Medulla oblongata (tissue), 1 donor: ENCODE measurements at regions not wholly inside any gene's neighbourhood (a gene's known extent, or its start where the extent isn't known, plus 50 kb on each side); places are given as distances from the start of the nearest gene placed in this dataset.

ENCODE experiments used
- DNase-seq: peaks from one replicate; pipeline ENCODE4 v3.0.0-alpha.2; 2015; ENCODE audit errors: extremely low spot score

GRCh38 chr7:88700725-88701124 is 58.8 kb upstream of the ZNF804B start:
- DNase-seq = no peak

GRCh38 chr7:88694207-88694606 is 65.3 kb upstream of the ZNF804B start:
- DNase-seq = no peak

GRCh38 chr7:88693131-88693530 is 66.4 kb upstream of the ZNF804B start:
- no peak for DNase-seq

- DNase-seq = no peak
Measured at GRCh38 chr7:88692493-88692892, 67.0 kb upstream of the ZNF804B start.

- DNase-seq = no peak
Measured at GRCh38 chr7:88689821-88690220, 69.7 kb upstream of the ZNF804B start.

GRCh38 chr7:88688222-88688621 is 71.3 kb upstream of the ZNF804B start:
- DNase-seq = no peak

- DNase-seq = no peak
Measured at GRCh38 chr7:88686468-88687229, 72.9 kb upstream of the ZNF804B start.

- DNase-seq = no peak
Measured at GRCh38 chr7:88681682-88682081, 77.8 kb upstream of the ZNF804B start.

- no peak for DNase-seq
Measured at GRCh38 chr7:88670536-88670935, 89.0 kb upstream of the ZNF804B start.

- DNase-seq = no peak
Measured at GRCh38 chr7:88669913-88670312, 89.6 kb upstream of the ZNF804B start.

- DNase-seq = no peak
Measured at GRCh38 chr7:88668591-88668990, 90.9 kb upstream of the ZNF804B start.

- DNase-seq = no peak
Measured at GRCh38 chr7:88666626-88667025, 92.9 kb upstream of the ZNF804B start.

- no peak for DNase-seq
Measured at GRCh38 chr7:88665892-88666514, 93.5 kb upstream of the ZNF804B start.

GRCh38 chr7:88664630-88665233 is 94.8 kb upstream of the ZNF804B start:
- DNase-seq = no peak

- DNase-seq = no peak
Measured at GRCh38 chr7:88661921-88662320, 97.6 kb upstream of the ZNF804B start.

- DNase-seq = no peak
Measured at GRCh38 chr7:88647825-88648224, 111.7 kb upstream of the ZNF804B start.

GRCh38 chr7:88638583-88638982 is 120.9 kb upstream of the ZNF804B start:
- no peak for DNase-seq

- DNase-seq = no peak
Measured at GRCh38 chr7:88637795-88638194, 121.7 kb upstream of the ZNF804B start.

GRCh38 chr7:88635149-88635548 is 124.4 kb upstream of the ZNF804B start:
- DNase-seq = no peak

- DNase-seq = no peak
Measured at GRCh38 chr7:88629559-88629958, 129.9 kb upstream of the ZNF804B start.

- DNase-seq = no peak
Measured at GRCh38 chr7:88628363-88629085, 131.0 kb upstream of the ZNF804B start.

- DNase-seq = no peak
Measured at GRCh38 chr7:88617185-88617584, 142.3 kb upstream of the ZNF804B start.
